Hematopoietic multipotent progenitor cell treated with erythropoietin and hydrocortisone succinate and interleukin-3 and kit ligand, for 17 days (in vitro differentiated cells): ENCODE measurements at regions not wholly inside any gene's neighbourhood (a gene's known extent, or its start where the extent isn't known, plus 50 kb on each side); places are given as distances from the start of the nearest gene placed in this dataset.

Experiments used
- DNase-seq: peaks from one replicate; pipeline ENCODE4 v3.0.0-alpha.2; 2015; ENCODE audit warnings: low spot score

DNA sequence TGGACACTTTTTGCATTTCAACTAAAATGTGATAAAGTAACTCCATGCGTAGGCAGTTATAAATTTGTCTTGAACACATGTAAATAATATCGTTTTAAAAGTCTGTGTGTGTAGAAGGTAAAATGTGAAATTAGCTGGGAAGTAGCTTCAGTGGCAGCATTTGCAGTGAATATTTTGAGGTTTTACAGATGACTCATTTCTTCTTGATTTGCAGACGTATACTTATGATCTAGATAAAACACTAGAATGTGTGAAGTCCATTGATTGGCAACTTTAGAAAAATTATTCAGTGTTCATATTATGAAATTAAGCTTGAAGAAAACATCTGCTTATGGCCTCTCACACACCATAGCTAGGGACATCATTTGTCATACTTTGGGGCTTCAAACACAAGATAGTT is 788.6 kb upstream of the NOVA1 start:
- no peak for DNase-seq

DNA sequence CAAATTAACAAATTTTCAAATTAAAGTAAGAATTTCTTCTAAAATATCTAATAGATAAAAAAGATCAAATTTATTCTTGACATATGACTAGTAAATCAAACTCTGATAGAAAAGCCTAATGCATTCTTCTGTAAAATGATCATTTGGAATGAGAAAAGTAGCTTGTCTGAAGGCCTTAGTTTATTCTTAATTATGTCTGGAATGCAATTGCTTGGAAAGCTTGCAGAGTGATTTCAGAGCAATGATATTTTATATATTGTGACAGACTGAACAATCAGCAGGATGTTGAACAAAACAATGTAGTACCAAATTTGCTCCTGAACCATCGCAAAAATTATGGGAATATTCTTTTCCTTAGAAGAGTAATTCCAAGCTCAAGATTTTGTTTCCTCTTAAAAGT is 789.6 kb upstream of the NOVA1 start:
- DNase-seq, result no peak

DNA sequence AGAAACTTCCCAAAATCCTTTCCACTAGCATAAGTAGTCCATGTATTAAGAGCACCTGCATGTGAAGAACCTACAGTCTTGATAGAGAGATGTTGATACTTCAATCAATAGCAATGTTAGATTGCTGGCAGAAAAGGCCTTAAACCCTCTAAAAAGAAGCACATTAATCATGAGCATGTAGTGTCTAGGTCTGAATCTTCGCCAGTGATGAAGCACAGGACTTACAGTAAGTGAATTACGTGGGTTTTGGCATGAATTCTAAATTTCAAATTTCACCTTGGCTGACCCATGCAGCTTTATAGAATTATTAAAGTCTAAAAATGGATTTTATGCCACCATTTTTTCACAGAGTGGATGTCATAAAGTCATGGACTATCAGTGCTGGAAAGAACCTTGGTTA is 791.6 kb upstream of the NOVA1 start:
- DNase-seq, result no peak

DNA sequence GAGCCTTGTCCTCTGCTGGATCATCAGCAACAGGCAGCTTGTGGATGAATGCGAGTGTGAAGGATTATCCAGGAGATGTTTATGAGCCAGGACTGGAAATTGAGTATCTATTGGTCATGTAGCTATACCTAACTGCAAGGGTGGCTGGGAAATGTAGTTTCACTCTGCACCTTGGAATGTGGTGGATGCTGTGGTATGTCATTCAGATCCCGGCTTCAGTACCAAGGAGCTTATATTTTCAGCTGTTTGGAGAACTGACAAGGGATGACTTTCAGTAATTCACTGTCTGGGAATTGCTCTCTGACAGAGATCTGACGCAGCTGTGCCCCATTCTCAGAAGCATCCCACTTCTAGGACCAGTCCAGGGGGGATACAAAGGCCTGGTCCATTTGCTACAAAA is 792.3 kb upstream of the NOVA1 start:
- no peak for DNase-seq

DNA sequence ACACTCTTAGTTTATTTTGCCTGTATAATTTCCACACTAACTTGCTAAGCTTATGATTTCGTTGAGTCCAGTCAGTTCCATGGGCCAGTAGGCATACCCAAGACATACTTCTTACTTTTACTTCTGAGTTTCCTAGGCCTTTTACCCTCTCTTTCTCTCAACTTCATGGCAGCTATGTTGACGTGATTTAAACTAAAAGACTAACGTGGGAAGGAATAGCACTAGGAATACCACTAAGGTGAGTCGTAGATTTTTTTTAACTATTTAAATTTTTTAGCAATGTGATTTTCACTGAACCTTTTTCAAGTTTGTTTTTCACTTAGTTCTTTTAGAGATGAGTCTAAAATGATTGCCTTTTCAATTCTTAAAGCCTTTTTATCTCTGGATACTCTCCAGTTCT is 793.5 kb upstream of the NOVA1 start:
- no peak for DNase-seq

DNA sequence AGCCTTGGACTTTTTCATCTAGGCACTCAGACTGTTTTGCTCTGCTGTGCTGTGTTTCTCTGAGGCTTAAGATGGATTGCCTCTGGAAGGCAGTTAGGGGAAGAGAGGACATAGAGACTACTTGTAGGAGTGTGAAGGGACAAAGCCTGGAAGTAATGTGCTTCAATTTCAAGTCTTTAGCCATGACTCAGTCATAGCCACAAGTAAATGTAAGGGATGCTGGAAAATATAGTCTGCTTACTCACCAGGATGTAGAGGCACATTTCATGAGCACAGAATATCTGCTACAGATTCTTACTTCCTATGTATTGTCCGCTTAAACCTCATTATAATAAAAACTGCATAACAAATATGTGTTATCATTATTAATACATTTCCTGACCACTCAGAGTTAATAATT is 794.3 kb upstream of the NOVA1 start:
- no peak for DNase-seq

DNA sequence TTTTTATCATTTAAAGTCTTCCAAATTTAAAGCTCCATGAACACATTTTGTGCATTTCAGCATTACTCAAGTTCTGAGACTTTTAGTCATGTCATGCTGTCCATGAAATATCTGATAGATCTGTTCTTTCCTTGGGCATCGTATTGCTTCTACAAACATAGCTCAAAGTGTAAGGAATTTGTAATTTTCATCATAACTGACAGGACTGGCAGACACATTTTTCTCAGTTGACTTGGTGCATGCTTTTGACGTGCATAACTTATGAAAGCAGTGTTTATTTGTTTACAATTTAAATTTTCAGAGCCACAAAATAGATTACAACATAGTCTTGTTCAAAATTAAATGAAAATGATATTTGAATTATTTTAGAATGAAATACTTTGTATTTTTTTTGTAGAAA is 812.1 kb upstream of the NOVA1 start:
- no peak for DNase-seq

DNA sequence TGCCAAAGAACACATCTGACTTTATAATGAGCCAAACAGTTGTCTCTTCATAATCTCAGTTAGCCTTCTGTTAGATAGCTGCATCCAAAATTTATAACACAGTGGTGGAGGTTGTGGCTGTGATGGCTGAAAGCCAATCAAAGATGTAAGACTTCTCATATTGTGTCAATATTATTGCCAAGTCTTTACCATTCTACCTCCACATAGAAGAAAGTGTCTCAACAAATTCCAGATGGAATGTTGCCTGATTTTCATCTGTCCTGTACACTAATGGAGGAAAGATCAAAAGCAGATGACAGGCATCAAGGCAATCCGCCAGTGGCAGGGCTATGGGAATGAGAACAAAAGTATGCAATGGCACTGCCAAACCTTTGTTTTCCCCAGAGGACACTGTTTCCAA is 813.1 kb upstream of the NOVA1 start:
- DNase-seq, result no peak

DNA sequence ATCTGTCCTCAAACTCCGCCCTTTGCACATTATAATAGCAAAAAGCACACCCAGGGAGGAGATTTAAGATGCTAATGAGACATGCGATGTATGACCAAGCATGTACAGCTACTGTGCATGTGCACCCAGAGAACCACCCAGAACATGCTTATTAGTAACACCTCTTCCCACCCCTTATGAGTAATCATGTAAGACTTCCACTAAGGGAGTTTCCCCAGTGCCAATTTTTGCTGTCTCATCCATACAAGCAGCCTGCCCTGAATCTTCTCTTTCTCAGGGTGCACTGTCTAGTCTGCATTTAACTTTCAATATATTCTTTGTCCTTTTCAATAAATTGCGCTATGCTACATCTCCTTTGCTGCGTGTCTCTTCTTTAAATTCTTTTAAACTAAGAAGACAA is 830.0 kb upstream of the NOVA1 start:
- no peak for DNase-seq

DNA sequence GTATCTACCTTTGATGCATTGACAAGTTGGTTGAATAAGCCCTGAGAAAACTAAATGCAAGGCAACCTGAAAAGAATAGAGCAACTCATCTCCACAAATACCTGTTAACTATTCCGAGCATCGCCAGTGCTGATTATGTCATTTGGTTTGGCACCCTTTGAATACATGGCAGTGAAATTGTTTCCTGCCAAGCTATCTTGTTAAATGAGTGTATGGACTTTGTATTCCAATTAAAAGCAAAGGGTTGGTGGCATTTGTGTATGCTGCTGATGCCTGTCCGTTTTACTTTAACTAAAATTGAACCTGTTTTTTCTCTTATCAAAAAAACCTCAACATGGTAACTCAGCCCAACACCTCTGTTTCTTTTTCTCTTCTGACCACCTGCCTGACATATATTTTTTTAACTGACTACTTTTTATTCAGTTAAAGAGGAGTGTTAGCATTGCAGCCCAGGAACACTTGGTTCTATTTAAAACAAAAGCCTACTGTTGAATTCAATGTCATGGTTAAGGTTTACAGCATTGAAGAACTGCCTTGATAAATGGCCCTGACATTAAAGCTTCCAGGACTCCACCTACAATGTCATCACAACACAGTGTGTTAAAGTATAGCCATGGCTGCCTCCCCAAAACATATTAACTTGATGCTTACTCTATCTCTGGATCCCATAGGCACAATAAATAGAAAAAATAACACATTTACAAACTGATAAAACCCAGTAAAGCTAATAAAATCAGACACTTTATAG is 838.3 kb upstream of the NOVA1 start:
- DNase-seq, result no peak

DNA sequence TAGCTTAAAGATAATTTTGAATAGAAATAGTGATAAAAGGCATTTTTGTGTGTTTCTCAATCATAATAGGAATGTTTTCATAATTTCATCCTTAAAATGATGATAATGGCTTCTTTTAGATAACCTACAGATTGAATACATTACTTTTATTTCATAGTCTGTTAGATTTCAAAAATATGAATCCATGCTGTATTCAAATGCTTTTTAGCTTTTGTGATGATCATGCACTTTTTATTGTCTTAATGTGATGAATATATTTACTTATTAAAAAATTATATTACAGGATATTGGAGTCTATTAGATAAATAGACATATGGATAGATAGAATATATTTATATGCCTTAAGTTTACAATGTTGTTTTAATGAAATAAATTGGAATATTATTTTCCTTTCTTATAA is 886.8 kb upstream of the NOVA1 start:
- DNase-seq, result no peak

DNA sequence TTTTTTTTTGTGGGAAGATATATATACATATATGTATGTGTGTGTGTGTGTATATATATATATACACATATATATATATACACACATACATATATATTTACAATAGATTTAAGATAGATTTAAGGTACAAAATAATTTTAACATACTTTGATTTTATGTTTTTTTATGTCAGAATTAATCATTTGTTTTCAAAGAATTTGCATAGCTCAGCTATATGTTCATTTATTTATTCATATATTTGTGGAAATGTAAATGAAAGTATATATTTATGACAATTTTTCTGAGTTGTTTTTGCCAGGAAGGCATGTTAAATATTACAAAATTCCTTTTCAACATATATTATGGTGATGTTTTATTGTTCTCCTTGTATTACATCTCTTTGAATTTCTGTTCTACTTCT is 887.4 kb upstream of the NOVA1 start:
- no peak for DNase-seq

DNA sequence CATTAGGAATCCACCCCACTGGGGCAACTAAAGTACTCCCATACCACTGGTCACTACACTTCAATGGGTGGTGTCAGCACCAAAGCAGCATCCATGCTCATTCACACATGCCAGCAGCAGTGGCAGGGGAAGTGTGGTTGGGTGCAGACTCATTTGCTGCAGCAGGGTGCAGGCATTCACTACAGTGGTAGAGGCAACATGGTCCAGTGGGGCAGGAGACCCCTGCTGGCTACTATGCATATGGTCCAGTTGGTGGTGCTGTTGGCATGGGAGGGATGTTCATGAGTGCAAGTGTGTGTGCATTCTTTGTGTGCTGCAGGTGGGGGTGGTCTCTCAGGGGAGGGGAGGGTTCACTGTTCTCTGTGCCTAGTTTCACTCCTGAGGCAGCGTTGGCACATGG is 908.4 kb upstream of the NOVA1 start:
- no peak for DNase-seq

DNA sequence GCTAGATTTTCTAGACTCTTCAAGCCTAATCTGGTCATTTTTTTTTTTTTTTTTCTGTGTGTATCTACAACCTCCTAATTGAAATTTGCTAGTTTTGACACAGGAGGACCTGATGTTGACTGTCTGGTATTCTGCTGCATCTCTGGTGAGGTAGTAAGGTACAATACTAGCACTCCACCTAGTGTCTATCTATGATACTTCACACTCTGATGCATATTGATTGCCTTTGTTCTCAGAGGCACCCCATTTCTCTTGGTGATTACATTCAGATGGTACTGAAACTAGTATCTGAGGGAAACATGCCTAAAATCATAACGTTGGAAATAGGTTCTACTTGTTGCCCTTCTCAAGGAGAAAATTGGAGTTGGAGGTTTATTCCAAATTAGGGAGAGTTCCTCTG is 930.5 kb upstream of the NOVA1 start:
- DNase-seq, result no peak

DNA sequence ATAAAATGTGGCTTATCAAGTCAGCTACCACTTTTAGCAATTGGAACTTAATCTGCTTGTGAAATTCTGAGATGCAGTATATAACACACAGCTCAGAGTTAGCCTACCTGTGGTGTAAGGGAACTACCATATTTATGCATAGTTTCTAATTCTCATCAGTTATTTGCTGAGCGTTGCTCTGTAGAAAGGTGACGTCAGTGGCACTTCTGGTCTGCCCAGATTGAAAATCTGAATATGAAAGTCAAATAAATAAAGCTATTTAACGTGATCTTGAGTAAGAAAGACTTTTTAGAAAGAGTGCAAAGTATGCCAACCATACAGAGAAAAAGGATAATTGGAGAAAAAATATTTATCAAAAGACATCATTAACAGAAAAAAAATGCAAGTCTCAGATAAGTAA is 938.9 kb upstream of the NOVA1 start:
- no peak for DNase-seq

DNA sequence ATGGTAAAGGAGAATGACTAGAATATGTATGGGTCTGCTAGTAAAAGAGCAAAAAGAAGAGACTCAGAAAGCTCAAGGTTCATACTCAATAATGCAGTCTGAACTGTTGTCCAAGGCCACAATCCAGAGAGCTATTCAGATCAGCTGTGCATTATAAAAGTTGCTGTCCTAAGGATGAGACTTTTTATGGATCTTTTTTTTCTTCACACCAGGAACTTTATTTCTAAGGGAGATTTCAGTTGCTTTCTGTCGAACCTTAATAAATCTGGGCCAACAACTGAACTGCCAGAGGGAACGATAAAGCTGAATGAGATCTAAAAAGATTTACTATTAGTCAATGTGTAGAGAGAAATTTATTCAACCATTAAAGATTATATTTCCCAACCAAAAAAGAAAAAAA is 948.3 kb upstream of the NOVA1 start:
- no peak for DNase-seq

DNA sequence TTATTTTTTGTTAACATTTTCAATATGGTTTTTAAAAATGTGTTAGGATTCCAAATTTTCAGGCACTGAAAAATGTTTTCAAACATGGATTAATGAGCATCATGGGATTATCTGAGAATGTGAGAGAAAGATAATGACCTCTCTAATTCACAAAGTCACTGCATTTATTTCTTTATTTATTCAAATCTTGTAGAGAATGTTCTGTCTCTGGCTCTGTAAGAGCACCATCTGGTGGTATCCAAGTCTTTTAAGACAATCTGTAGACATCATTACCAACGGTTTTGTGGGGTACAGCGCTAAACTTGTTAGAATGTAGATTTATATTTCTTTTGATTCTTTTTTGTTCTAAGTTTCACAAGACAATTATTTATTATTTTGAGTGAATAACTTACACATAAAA is 956.0 kb upstream of the NOVA1 start:
- DNase-seq, result no peak

DNA sequence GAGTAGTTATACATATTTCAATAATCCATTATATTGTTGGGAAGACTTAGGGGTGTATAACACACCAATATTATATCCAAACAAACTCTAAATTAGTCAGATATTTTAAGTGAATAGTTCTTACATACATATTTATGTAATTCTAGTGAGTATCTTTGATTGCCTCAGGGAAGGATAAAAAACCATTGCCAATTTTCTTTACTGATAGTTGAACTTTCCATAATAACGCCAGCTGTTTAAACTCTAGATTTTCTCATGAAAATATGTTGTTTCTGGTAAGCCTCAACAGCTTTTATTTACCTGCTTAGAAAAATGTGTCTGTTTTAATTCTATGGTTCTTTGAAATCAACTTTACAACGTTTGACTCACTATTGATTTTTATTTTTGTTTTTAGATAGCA is 959.6 kb upstream of the NOVA1 start:
- no peak for DNase-seq

DNA sequence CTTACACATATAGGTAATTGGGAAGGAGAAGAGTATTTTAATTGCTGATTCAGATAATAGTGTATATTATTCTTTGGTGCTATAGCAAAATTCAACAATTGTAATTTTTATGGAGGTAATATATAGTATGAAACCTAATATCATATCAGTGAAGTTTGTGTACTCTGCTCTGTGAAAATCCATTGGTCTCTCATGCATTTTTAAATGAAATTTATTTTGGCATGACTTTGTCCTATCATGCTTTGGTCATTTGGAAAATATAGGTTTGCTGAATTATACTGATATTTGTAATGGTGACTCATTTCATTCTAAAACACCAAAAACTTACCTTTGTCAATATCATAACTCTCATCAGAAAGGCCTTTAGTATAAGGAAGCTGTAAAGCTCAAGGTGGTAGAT is 962.0 kb upstream of the NOVA1 start:
- no peak for DNase-seq

DNA sequence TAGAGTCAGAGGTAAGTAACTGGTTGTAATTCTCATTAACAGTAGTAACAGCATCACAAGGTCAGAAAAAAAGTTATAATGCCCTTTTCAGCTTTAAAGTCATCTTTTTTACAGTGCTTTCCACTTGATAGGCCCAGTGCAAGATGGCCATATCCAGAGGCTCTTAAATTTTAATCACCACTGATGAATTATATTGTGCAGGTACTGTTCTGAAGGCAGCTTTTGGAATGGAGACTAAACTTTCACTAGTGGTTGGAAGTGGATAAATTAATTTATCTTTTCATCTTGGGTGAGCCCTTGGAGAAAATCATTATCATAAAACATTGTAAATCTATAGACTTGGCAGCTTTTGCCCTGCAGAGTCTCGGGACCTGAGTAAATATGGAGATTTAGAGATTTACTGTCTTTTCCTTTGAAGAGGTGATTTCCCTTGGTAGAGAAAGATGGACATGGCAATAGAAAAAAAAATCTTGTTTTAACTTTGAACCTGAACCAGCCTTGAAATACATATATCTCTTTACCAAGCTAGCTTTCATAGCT is 969.1 kb upstream of the NOVA1 start:
- no peak for DNase-seq

DNA sequence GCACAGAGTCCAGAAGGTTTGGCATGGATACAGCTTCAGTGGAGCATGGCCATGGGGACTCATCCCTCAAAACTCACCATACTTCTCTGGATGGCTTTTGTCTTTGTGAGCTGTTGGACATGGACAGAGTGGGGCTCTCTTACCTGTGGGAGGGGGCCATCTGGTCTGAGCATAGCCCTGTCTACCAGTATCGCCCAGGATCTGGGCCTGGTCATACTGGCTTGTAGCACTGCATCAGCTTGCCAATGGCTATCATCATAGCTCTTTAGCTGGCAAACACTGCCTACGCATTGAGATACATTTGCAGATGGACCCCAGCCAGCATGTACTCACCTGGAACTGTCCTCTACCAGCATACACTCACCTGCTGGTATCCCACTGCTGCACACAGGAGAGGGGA is 975.2 kb upstream of the NOVA1 start:
- no peak for DNase-seq

DNA sequence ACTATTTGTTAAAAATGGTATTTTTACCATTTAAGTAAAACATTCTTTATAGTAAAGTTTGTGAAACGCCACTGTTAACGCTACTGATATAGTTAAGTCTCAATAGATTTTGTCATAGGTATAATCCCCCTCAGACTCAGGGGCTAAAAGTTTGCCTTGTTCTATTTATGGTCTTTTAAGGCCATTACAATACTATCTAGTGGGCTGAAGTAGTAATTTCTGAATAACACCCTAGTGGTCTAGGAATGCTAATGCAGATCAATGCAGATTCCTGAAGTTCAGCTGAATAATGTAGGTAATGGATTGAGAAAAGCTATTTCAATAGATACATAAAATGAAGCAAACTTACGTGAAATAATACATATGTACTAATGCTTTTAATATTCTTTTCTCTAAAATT is 989.3 kb upstream of the NOVA1 start:
- no peak for DNase-seq

DNA sequence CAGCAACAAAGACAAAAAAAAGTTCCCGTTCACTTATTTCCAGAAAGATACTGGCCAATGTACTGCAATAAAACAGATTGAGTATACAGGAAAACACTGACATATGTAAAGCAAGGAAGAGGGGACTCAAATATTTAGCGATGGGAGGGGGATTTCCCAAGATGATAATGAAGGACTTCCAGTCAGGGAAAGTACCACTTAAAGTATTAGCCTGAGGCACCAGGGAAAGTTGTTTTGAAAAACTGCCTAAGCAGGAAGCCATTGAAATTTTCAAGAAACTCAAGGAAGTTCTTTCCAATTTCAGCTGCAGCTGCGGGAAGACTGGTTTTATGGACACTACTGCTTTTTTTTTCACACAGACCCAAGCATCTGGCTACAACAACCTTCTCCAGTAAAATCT is 1007.4 kb upstream of the NOVA1 start:
- DNase-seq, result no peak

DNA sequence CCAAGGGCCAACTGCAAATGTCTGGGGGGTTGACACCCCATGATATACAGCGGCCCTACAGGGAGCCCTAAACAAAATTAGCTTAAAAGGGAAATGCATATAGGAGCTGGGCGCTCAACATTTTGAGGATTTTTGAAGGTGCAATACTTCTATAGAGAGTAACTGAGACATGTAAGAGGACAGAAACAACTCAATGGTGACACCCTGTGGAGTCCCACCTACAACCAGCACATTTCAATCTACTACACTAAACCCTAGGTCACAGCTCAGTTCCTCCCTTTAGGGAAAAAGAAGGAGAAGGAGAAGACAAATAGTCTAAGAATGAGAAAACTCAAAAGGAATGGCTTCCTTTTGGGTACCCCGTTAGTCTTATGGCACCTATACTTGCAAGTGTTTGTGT is 1010.5 kb upstream of the NOVA1 start:
- no peak for DNase-seq

DNA sequence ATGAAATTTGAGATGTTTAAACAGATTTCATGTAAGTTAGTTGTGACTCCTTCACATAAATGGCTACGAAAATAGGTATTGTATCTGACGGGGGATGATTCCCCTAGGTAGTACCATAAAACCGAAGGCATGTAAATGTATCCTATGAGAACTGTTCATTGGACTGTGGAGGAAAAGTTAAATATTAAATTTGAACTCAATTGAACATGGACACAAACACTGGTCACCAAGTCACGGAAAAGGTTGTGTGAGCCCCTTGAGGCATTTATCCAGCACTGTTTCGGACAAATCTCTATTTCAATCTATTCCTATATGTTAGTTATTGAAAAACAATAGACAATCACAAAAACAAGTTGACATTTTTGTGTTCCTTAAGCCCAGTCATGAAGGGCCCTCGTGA is 1014.3 kb upstream of the NOVA1 start:
- no peak for DNase-seq
